Kidney epithelial cell (primary cell): ENCODE measurements at regions not wholly inside any gene's neighbourhood (a gene's known extent, or its start where the extent isn't known, plus 50 kb on each side); places are given as distances from the start of the nearest gene placed in this dataset.

Experiments
- DNase-seq: peaks from one replicate; pipeline ENCODE4 v3.0.0-alpha.2; 2010; ENCODE audit warnings: low read depth
- H3K27me3 ChIP-seq: 2 replicates; pipeline ENCODE4 v1.6.0; 2011; ENCODE audit warnings: low read length; ENCODE audit not compliant: control insufficient read depth, insufficient read depth
- H3K36me3 ChIP-seq: 2 replicates; pipeline ENCODE4 v1.5.1; 2011; ENCODE audit warnings: low read length; ENCODE audit not compliant: control insufficient read depth, insufficient read depth
- H3K4me3 ChIP-seq: 2 replicates; pipeline ENCODE4 v1.5.1; 2011; ENCODE audit warnings: low read depth, mild to moderate bottlenecking, control low read depth, low read length
- CTCF ChIP-seq: IDR thresholded peaks from 2 replicates; pipeline ENCODE4 v1.5.1; 2011; ENCODE audit warnings: mild to moderate bottlenecking, moderate library complexity, low read length, control low read depth, inconsistent platforms; ENCODE audit not compliant: insufficient read depth, poor library complexity, severe bottlenecking

GRCh38 chr10:4267086-4267773, 482.2 kb upstream of the KLF6 start:
- peak; percentile 21 for TF ChIP-seq CTCF
- Histone ChIP-seq H3K4me3 (no peak overlapping the region), H3K27me3 (no peaks in the 10 kb centered on the region), H3K36me3 (no peaks in the 10 kb centered on the region)
- DNase-seq = no peak

GRCh38 chr10:4266416-4267085, 481.5 kb upstream of the KLF6 start:
- H3K27me3 ChIP-seq = no peaks in the 10 kb centered on the region
- H3K36me3 ChIP-seq = no peaks in the 10 kb centered on the region
- DNase-seq = no peak
- no peak for TF ChIP-seq CTCF
- no peak overlapping the region for H3K4me3 ChIP-seq

- TF ChIP-seq CTCF = no peak
- H3K36me3 ChIP-seq = no peaks in the 10 kb centered on the region
- no peaks in the 10 kb centered on the region for H3K27me3 ChIP-seq
Measured at GRCh38 chr10:4265964-4266363, 481.0 kb upstream of the KLF6 start.

GRCh38 chr10:4264209-4264865, 479.3 kb upstream of the KLF6 start:
- no peak for DNase-seq
- H3K36me3 ChIP-seq = no peaks in the 10 kb centered on the region
- no peaks in the 10 kb centered on the region for H3K27me3 ChIP-seq
- no peak overlapping the region for H3K4me3 ChIP-seq
- TF ChIP-seq CTCF = no peak

More at GRCh38 chr10:4265964-4266363, 481.0 kb upstream of the KLF6 start:
- H3K4me3 ChIP-seq = no peak overlapping the region
- no peak for DNase-seq

GRCh38 chr10:4263601-4263921, 478.6 kb upstream of the KLF6 start:
- Histone ChIP-seq H3K27me3 (no peaks in the 10 kb centered on the region), H3K4me3 (no peak overlapping the region), H3K36me3 (no peaks in the 10 kb centered on the region)
- no peak for TF ChIP-seq CTCF
- no peak for DNase-seq
